H9 (cell line): ENCODE measurements at regions not wholly inside any gene's neighbourhood (a gene's known extent, or its start where the extent isn't known, plus 50 kb on each side); places are given as distances from the start of the nearest gene placed in this dataset.
A peak's percentile ranks its signal among the peaks of the same experiment; 100 is the strongest.

Experiments used
- DNase-seq: peaks from one replicate; pipeline ENCODE4 v3.0.0-alpha.2; 2017
- H2AFZ ChIP-seq: one replicate; pipeline ENCODE4 v1.6.1; 2013; ENCODE audit warnings: mild to moderate bottlenecking, low read length, control low read depth, moderate library complexity
- H2AK5ac ChIP-seq: 2 replicates; pipeline ENCODE4 v1.6.1; 2013; ENCODE audit warnings: low read length, control low read depth, mixed read lengths; ENCODE audit not compliant: insufficient read length
- H2BK120ac ChIP-seq: one replicate; pipeline ENCODE4 v1.6.1; 2013; ENCODE audit warnings: low read depth, mild to moderate bottlenecking, low read length, control low read depth, inconsistent platforms; ENCODE audit not compliant: poor library complexity, severe bottlenecking
- H2BK12ac ChIP-seq: 2 replicates; pipeline ENCODE4 v1.6.1; 2013; ENCODE audit warnings: low read length, control low read depth, mixed read lengths, low read depth; ENCODE audit not compliant: insufficient read length
- H2BK15ac ChIP-seq: 2 replicates; pipeline ENCODE4 v1.6.1; 2013; ENCODE audit warnings: low read depth, low read length, control low read depth
- H2BK20ac ChIP-seq: one replicate; pipeline ENCODE4 v1.6.1; 2013; ENCODE audit warnings: low read depth, mild to moderate bottlenecking, low read length, control low read depth, inconsistent platforms; ENCODE audit not compliant: poor library complexity, severe bottlenecking
- H2BK5ac ChIP-seq: 2 replicates; pipeline ENCODE4 v1.6.1; 2013; ENCODE audit warnings: low read length, control low read depth, mixed read lengths; ENCODE audit not compliant: insufficient read length
- H3K14ac ChIP-seq: 2 replicates; pipeline ENCODE4 v1.6.1; 2013; ENCODE audit warnings: low read length, control low read depth; ENCODE audit not compliant: insufficient read depth
- H3K18ac ChIP-seq: 2 replicates; pipeline ENCODE4 v1.6.1; 2013; ENCODE audit warnings: low read depth, mild to moderate bottlenecking, mixed read lengths, low read length, control low read depth; ENCODE audit not compliant: insufficient read length
- H3K23ac ChIP-seq: 2 replicates; pipeline ENCODE4 v1.6.1; 2013; ENCODE audit warnings: low read length, control low read depth, mixed read lengths, low read depth; ENCODE audit not compliant: insufficient read length
- H3K23me2 ChIP-seq: 2 replicates; pipeline ENCODE4 v1.6.1; 2013; ENCODE audit warnings: low read depth, mild to moderate bottlenecking, mixed read lengths, low read length, control low read depth; ENCODE audit not compliant: insufficient read length, poor library complexity, severe bottlenecking
- H3K27ac ChIP-seq: 2 replicates; pipeline ENCODE4 v1.5.1; 2013; ENCODE audit warnings: low read length, control low read depth, mixed read lengths, low read depth; ENCODE audit not compliant: insufficient read length
- H3K27me3 ChIP-seq: 2 replicates; pipeline ENCODE4 v1.6.1; 2013; ENCODE audit warnings: low read length, control low read depth, inconsistent platforms; ENCODE audit not compliant: insufficient read depth
- H3K4ac ChIP-seq: 2 replicates; pipeline ENCODE4 v1.6.1; 2013; ENCODE audit warnings: low read depth, mild to moderate bottlenecking, control low read depth, inconsistent platforms, low read length, moderate library complexity
- H3K4me1 ChIP-seq: 2 replicates; pipeline ENCODE4 v1.6.1; 2013; ENCODE audit warnings: low read length, control low read depth, inconsistent platforms; ENCODE audit not compliant: insufficient read depth
- H3K4me2 ChIP-seq: 2 replicates; pipeline ENCODE4 v1.6.1; 2013; ENCODE audit warnings: low read length, control low read depth, mixed read lengths; ENCODE audit not compliant: insufficient read length, insufficient read depth
- H3K56ac ChIP-seq: 2 replicates; pipeline ENCODE4 v1.6.1; 2013; ENCODE audit warnings: low read depth, mild to moderate bottlenecking, mixed read lengths, low read length, control low read depth; ENCODE audit not compliant: insufficient read length
- H3K79me1 ChIP-seq: 2 replicates; pipeline ENCODE4 v1.6.1; 2013; ENCODE audit warnings: low read depth, mild to moderate bottlenecking, moderate library complexity, low read length, control low read depth, inconsistent platforms; ENCODE audit not compliant: insufficient read depth, poor library complexity, severe bottlenecking
- H3K79me2 ChIP-seq: 2 replicates; pipeline ENCODE4 v1.6.1; 2013; ENCODE audit warnings: low read length, control low read depth, inconsistent platforms; ENCODE audit not compliant: insufficient read depth
- H3K9ac ChIP-seq: 2 replicates; pipeline ENCODE4 v1.6.1; 2013; ENCODE audit warnings: low read length, control low read depth, mixed read lengths; ENCODE audit not compliant: insufficient read length; ENCODE audit errors: extremely low read depth
- H3K9me3 ChIP-seq: one replicate; pipeline ENCODE4 v1.6.1; 2013; ENCODE audit warnings: low read depth, low read length, inconsistent platforms; ENCODE audit not compliant: control insufficient read depth
- H3T11ph ChIP-seq: one replicate; pipeline ENCODE4 v1.6.1; 2013; ENCODE audit warnings: mild to moderate bottlenecking, low read length, control low read depth, inconsistent platforms
- H4K20me1 ChIP-seq: one replicate; pipeline ENCODE4 v1.6.1; 2013; ENCODE audit not compliant: control insufficient read depth, insufficient read length, insufficient read depth
- H4K5ac ChIP-seq: 2 replicates; pipeline ENCODE4 v1.6.1; 2013; ENCODE audit warnings: low read depth, mild to moderate bottlenecking, mixed read lengths, low read length, control low read depth; ENCODE audit not compliant: insufficient read length
- H4K8ac ChIP-seq: replicated peaks from 2 replicates; pipeline ENCODE4 v1.6.1; 2013; ENCODE audit warnings: low read length, control low read depth, mixed read lengths, low read depth; ENCODE audit not compliant: insufficient read length
- H4K91ac ChIP-seq: 2 replicates; pipeline ENCODE4 v1.6.1; 2013; ENCODE audit warnings: low read depth, mild to moderate bottlenecking, moderate library complexity, mixed read lengths, low read length, control low read depth; ENCODE audit not compliant: insufficient read length
- H3K27ac Mint-ChIP-seq, 3 experiments: 2 replicates in 2 of 3; 3 replicates in 1 of 3; pipeline ENCODE4 v1.8.0; 2020 to 2021; ENCODE audit warnings: mixed read lengths in 3 of 3, mild to moderate bottlenecking in 1 of 3, moderate library complexity in 1 of 3
- H3K27me3 Mint-ChIP-seq: 2 replicates; pipeline ENCODE4 v1.8.0; 2021; ENCODE audit warnings: low read depth, mild to moderate bottlenecking, moderate library complexity, mixed read lengths
- H3K36me3 Mint-ChIP-seq, 3 experiments: 2 replicates in 2 of 3; 3 replicates in 1 of 3; pipeline ENCODE4 v1.8.0; 2020 to 2021; ENCODE audit warnings: low read depth in 3 of 3, mixed read lengths in 3 of 3; ENCODE audit not compliant: insufficient read depth in 1 of 3
- H3K4me1 Mint-ChIP-seq, 2 experiments: 2 replicates each; pipeline ENCODE4 v1.8.0; 2020; ENCODE audit warnings: mixed read lengths in 2 of 2
- H3K4me3 Mint-ChIP-seq, 2 experiments: 2 replicates in 1 of 2; 3 replicates in 1 of 2; pipeline ENCODE4 v1.8.0; 2020 to 2021; ENCODE audit warnings: mild to moderate bottlenecking in 2 of 2, mixed read lengths in 2 of 2, moderate library complexity in 1 of 2
- H3K9me3 Mint-ChIP-seq, 2 experiments: 2 replicates in 1 of 2; 3 replicates in 1 of 2; pipeline ENCODE4 v1.8.0; 2020; ENCODE audit warnings: mild to moderate bottlenecking in 2 of 2, mixed read lengths in 2 of 2, moderate library complexity in 1 of 2
- CTCF ChIP-seq: fragments of 200-600 bp; sonication (generic); conservative IDR thresholded peaks from 3 replicates; pipeline ENCODE4 v1.8.0; 2021; ENCODE audit warnings: antibody characterized with exemption, mild to moderate bottlenecking
- WGBS: extraction: QIAGEN DNeasy Blood & Tissue Kit; methylation state at CpG from one replicate; pipeline ENCODE4 v1.1.7; 2013; ENCODE audit warnings: missing lambda C conversion rate, low lambda C conversion rate, mixed read lengths; ENCODE audit not compliant: insufficient read length; ENCODE audit errors: extremely low coverage; 5-methylcytosine and 5-hydroxymethylcytosine counted together

GRCh38 chr14:100409651-100410050 lies 86.5 kb downstream of the SLC25A47 start:
- H3K27ac ChIP-seq = no peak overlapping the region
- no peaks in the 10 kb centered on the region for H4K20me1 ChIP-seq
- no peak overlapping the region for H3K9ac ChIP-seq
- H3K27me3 Mint-ChIP-seq = no peaks in the 10 kb centered on the region; the same call in 1 of the 2 replicates
- H3T11ph ChIP-seq = no peak overlapping the region
- no peak overlapping the region for H3K23ac ChIP-seq
- H3K79me1 ChIP-seq = no peaks in the 10 kb centered on the region
- H3K9me3 ChIP-seq = no peaks in the 10 kb centered on the region
- no peak overlapping the region for H2AFZ ChIP-seq
- peaks cover 12% of the 10 kb centered on the region; the same call in 1 of the 2 replicates for H3K4me1 ChIP-seq
- H3K36me3 Mint-ChIP-seq = no peaks in the 10 kb centered on the region; a peak in 1 of 7 replicates
- no peak overlapping the region for H3K56ac ChIP-seq
- H2BK120ac ChIP-seq = no peak overlapping the region
- H3K79me2 ChIP-seq = no peaks in the 10 kb centered on the region
- no peak overlapping the region for H3K14ac ChIP-seq
- no peak overlapping the region for H4K8ac ChIP-seq
- no peaks in the 10 kb centered on the region for H3K9me3 Mint-ChIP-seq
- WGBS = no CpG with 5 or more reads among the region's 2 CpGs
- H3K23me2 ChIP-seq = no peaks in the 10 kb centered on the region
- no peak overlapping the region for H2BK12ac ChIP-seq
- no peak overlapping the region for H2BK5ac ChIP-seq
- no peak overlapping the region for H4K5ac ChIP-seq
- peaks cover 47 to 48% of the 10 kb centered on the region in 2 experiments for H3K4me1 Mint-ChIP-seq
- H2BK20ac ChIP-seq = no peak overlapping the region
- H3K4ac ChIP-seq = no peak overlapping the region
- peak overlapping the region in 2 of 3 experiments; percentile 24 to 67; a peak in 5 of 7 replicates for H3K27ac Mint-ChIP-seq
- H3K4me3 Mint-ChIP-seq = no peak overlapping the region
- H2BK15ac ChIP-seq = no peak overlapping the region
- no peak overlapping the region for H3K18ac ChIP-seq
- no peak for TF ChIP-seq CTCF
- no peaks in the 10 kb centered on the region for H3K27me3 ChIP-seq
- no peak for DNase-seq
- H3K4me2 ChIP-seq = no peak overlapping the region
- H2AK5ac ChIP-seq = no peak overlapping the region
- H4K91ac ChIP-seq = no peak overlapping the region
